CD4-positive, alpha-beta T cell treated with Interferon alpha-2 for 1 hour (primary cell): ENCODE measurements at regions not wholly inside any gene's neighbourhood (a gene's known extent, or its start where the extent isn't known, plus 50 kb on each side); places are given as distances from the start of the nearest gene placed in this dataset.

Experiments
- DNase-seq, 2 donors: peaks; one replicate each; pipeline ENCODE4 v3.0.0-alpha.2; 2020 to 2022

GRCh38 chr5:27308153-27308552 lies 269.8 kb upstream of the CDH9 start:
- no peak for DNase-seq

GRCh38 chr5:27290172-27290571 lies 251.8 kb upstream of the CDH9 start:
- no peak for DNase-seq

GRCh38 chr5:27276119-27276518 lies 237.7 kb upstream of the CDH9 start:
- no peak for DNase-seq

GRCh38 chr5:27275345-27275744 lies 237.0 kb upstream of the CDH9 start:
- no peak for DNase-seq

GRCh38 chr5:27269766-27270165 lies 231.4 kb upstream of the CDH9 start:
- no peak for DNase-seq

GRCh38 chr5:27267209-27267824 lies 228.9 kb upstream of the CDH9 start:
- no peak for DNase-seq

- no peak for DNase-seq
Measured at GRCh38 chr5:27266184-27266583, 227.8 kb upstream of the CDH9 start.

- no peak for DNase-seq
Measured at GRCh38 chr5:27257696-27258095, 219.3 kb upstream of the CDH9 start.

GRCh38 chr5:27252911-27253310 lies 214.5 kb upstream of the CDH9 start:
- no peak for DNase-seq

- no peak for DNase-seq
Measured at GRCh38 chr5:27242258-27242626, 203.9 kb upstream of the CDH9 start.

GRCh38 chr5:27241564-27242257 lies 203.3 kb upstream of the CDH9 start:
- DNase-seq = no peak

- no peak for DNase-seq
Measured at GRCh38 chr5:27240791-27241190, 202.4 kb upstream of the CDH9 start.

GRCh38 chr5:27234916-27235315 lies 196.5 kb upstream of the CDH9 start:
- no peak for DNase-seq

- DNase-seq = no peak
Measured at GRCh38 chr5:27221410-27221809, 183.0 kb upstream of the CDH9 start.

GRCh38 chr5:27220752-27221151 lies 182.4 kb upstream of the CDH9 start:
- no peak for DNase-seq

GRCh38 chr5:27217977-27218376 lies 179.6 kb upstream of the CDH9 start:
- no peak for DNase-seq

GRCh38 chr5:27217155-27217956 lies 179.0 kb upstream of the CDH9 start:
- DNase-seq = no peak

GRCh38 chr5:27216367-27216950 lies 178.1 kb upstream of the CDH9 start:
- DNase-seq = no peak

GRCh38 chr5:27208051-27208450 lies 169.7 kb upstream of the CDH9 start:
- no peak for DNase-seq

- no peak for DNase-seq
Measured at GRCh38 chr5:27191786-27192510, 153.6 kb upstream of the CDH9 start.

- DNase-seq = no peak
Measured at GRCh38 chr5:27172693-27173092, 134.3 kb upstream of the CDH9 start.

GRCh38 chr5:27171761-27172261 lies 133.4 kb upstream of the CDH9 start:
- DNase-seq = no peak

- DNase-seq = no peak
Measured at GRCh38 chr5:27158775-27159174, 120.4 kb upstream of the CDH9 start.
